A549 (cell line): ENCODE measurements at regions not wholly inside any gene's neighbourhood (a gene's known extent, or its start where the extent isn't known, plus 50 kb on each side); places are given as distances from the start of the nearest gene placed in this dataset.
"Not testable (repeated sequence)": the region's sequence is repeated elsewhere in the genome, so short reads cannot be mapped to it uniquely, and the experiment has no call there.

Experiments
- CEBPB ChIP-seq, 2 experiments: fragments of >200 bp in 1 of 2; sonication (Bioruptor Twin) in 1 of 2; formaldehyde crosslinking in 1 of 2; IDR thresholded peaks; 2 replicates each; pipeline ENCODE4 v1.6.1; 2012 to 2016
- EP300 ChIP-seq, 2 experiments: fragments of >200 bp; sonication (Bioruptor Twin); formaldehyde crosslinking; IDR thresholded peaks; 2 replicates in 1 of 2; 3 replicates in 1 of 2; pipeline ENCODE4 v1.6.1; 2016 to 2017
- JUNB ChIP-seq: fragments of >200 bp; sonication (Bioruptor Twin); formaldehyde crosslinking; IDR thresholded peaks from 2 replicates; pipeline ENCODE4 v1.6.1; 2016
- MAZ ChIP-seq: fragments of 150-350 bp; IDR thresholded peaks from 2 replicates; pipeline ENCODE4 v1.6.1; 2014; ENCODE audit warnings: antibody characterized with exemption, low read depth, low read length, borderline replicate concordance
- MYC ChIP-seq: IDR thresholded peaks from 2 replicates; pipeline ENCODE4 v1.6.1; 2012; ENCODE audit warnings: mild to moderate bottlenecking, inconsistent platforms, low read length, improper control_type of control experiment, borderline replicate concordance
- PHF8 ChIP-seq: fragments of 200-600 bp; sonication (generic); IDR thresholded peaks from 2 replicates; pipeline ENCODE4 v1.6.1; 2016; ENCODE audit warnings: low read depth, mild to moderate bottlenecking, antibody characterized with exemption, moderate library complexity, borderline replicate concordance
- POLR2A ChIP-seq: IDR thresholded peaks from 2 replicates; pipeline ENCODE4 v1.6.1; 2012; ENCODE audit warnings: mild to moderate bottlenecking, low read length
- RARB ChIP-seq: fragments of 250-450 bp; sonication (Bioruptor Pico); IDR thresholded peaks from 2 replicates; pipeline ENCODE4 v1.8.0; 2021; ENCODE audit warnings: mild to moderate bottlenecking, moderate library complexity
- RNF2 ChIP-seq: fragments of 200-600 bp; sonication (generic); IDR thresholded peaks from 2 replicates; pipeline ENCODE4 v1.6.1; 2016; ENCODE audit warnings: low read depth, mild to moderate bottlenecking, antibody characterized with exemption, moderate library complexity, borderline replicate concordance
- TF ChIP-seq, protein P1 (sequence below): fragments of >200 bp; sonication (Bioruptor Twin); formaldehyde crosslinking; IDR thresholded peaks from 3 replicates; pipeline ENCODE4 v1.5.1; 2016
- TF ChIP-seq, protein P2 (sequence below): IDR thresholded peaks from 2 replicates; pipeline ENCODE4 v1.6.1; 2012
- TF ChIP-seq, protein P3 (sequence below): fragments of 150-350 bp; IDR thresholded peaks from 2 replicates; pipeline ENCODE4 v1.6.1; 2014; ENCODE audit warnings: low read depth, mild to moderate bottlenecking, low read length

DNA sequence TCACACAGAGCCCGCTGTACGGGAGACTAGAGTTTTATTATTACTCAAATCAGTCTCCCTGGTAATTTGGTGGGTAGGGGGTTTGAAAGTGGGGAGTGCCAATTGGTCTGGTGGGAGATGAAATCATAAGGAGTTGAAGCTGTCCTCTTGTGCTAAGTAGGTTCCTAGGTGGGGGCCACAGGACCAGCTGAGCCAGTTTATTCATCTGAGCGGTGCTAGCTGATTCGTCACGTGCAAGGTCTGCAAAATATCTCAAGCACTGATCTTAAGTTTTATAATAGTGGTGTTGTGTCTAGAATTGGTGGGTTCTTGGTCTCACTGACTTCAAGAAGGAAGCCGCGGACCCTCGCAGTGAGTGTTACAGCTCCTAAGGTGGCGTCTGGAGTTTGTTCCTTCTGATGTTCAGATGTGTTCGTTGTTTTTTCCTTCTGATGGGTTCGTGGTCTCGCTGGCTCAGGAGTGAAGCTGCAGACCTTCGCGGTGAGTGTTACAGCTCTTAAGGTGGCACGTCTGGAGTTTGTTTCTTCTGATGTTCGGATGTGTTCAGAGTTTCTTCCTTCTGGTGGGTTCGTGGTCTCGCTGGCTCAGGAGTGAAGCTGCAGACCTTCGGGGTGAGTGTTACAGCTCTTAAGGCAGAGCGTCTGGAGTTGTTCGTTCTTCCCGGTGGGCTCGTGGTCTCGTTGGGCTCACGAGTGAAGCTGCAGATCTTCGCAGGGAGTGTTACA, 158.5 kb upstream of the GNAI1 start:
- TF ChIP-seq PHF8; CEBPB (IDR thresholded peaks at IDR 0.05); POLR2A; RARB; JUNB; EP300 (IDR thresholded peaks at IDR 0.05); RNF2; MAZ; MYC: not testable (repeated sequence)
- TF ChIP-seq, protein P1, sequence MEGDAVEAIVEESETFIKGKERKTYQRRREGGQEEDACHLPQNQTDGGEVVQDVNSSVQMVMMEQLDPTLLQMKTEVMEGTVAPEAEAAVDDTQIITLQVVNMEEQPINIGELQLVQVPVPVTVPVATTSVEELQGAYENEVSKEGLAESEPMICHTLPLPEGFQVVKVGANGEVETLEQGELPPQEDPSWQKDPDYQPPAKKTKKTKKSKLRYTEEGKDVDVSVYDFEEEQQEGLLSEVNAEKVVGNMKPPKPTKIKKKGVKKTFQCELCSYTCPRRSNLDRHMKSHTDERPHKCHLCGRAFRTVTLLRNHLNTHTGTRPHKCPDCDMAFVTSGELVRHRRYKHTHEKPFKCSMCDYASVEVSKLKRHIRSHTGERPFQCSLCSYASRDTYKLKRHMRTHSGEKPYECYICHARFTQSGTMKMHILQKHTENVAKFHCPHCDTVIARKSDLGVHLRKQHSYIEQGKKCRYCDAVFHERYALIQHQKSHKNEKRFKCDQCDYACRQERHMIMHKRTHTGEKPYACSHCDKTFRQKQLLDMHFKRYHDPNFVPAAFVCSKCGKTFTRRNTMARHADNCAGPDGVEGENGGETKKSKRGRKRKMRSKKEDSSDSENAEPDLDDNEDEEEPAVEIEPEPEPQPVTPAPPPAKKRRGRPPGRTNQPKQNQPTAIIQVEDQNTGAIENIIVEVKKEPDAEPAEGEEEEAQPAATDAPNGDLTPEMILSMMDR: not testable (repeated sequence)
- TF ChIP-seq, protein P2, sequence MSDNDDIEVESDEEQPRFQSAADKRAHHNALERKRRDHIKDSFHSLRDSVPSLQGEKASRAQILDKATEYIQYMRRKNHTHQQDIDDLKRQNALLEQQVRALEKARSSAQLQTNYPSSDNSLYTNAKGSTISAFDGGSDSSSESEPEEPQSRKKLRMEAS: not testable (repeated sequence)
- TF ChIP-seq, protein P3, sequence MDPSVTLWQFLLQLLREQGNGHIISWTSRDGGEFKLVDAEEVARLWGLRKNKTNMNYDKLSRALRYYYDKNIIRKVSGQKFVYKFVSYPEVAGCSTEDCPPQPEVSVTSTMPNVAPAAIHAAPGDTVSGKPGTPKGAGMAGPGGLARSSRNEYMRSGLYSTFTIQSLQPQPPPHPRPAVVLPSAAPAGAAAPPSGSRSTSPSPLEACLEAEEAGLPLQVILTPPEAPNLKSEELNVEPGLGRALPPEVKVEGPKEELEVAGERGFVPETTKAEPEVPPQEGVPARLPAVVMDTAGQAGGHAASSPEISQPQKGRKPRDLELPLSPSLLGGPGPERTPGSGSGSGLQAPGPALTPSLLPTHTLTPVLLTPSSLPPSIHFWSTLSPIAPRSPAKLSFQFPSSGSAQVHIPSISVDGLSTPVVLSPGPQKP: not testable (repeated sequence)
